ENCODE measurements at regions not wholly inside any gene's neighbourhood (a gene's known extent, or its start where the extent isn't known, plus 50 kb on each side); places are given as distances from the start of the nearest gene placed in this dataset.
"Not testable (repeated sequence)": the region's sequence is repeated elsewhere in the genome, so short reads cannot be mapped to it uniquely, and the experiment has no call there.

GRCh38 chrX:40926739-40927427 is 158.4 kb upstream of the USP9X start:
- TF ChIP-seq EZH2phosphoT487 (IDR thresholded peaks at IDR 0.05; ENCODE audit: low read depth); CTCF (IDR thresholded peaks at IDR 0.05; ENCODE audit: low read depth, low read length): not testable (repeated sequence)
